Upper lobe of right lung (tissue), 1 donor: ENCODE measurements at regions not wholly inside any gene's neighbourhood (a gene's known extent, or its start where the extent isn't known, plus 50 kb on each side); places are given as distances from the start of the nearest gene placed in this dataset.

Experiments
- ATAC-seq: fragments of 200-7000 bp; cut with Tn5 transposase; one replicate; pipeline ENCODE4 v1.9.1; 2020; ENCODE audit warnings: mild to moderate bottlenecking, moderate library complexity
- DNase-seq: peaks from one replicate; pipeline ENCODE4 v3.0.0-alpha.2; 2020
- H3K27ac ChIP-seq: fragments of 200-600 bp; one replicate; pipeline ENCODE4 v1.8.0; 2022
- H3K27me3 ChIP-seq: fragments of 200-600 bp; one replicate; pipeline ENCODE4 v1.8.0; 2022; ENCODE audit warnings: mild to moderate bottlenecking
- H3K36me3 ChIP-seq: fragments of 200-600 bp; one replicate; pipeline ENCODE4 v1.8.0; 2022
- H3K4me1 ChIP-seq: fragments of 200-600 bp; one replicate; pipeline ENCODE4 v1.8.0; 2022
- H3K4me3 ChIP-seq: fragments of 200-600 bp; one replicate; pipeline ENCODE4 v1.8.0; 2022; ENCODE audit warnings: mild to moderate bottlenecking
- H3K9me3 ChIP-seq: fragments of 200-600 bp; one replicate; pipeline ENCODE4 v1.8.0; 2022
- intact Hi-C: fragments of 100-400 bp; cut with DNase I; formaldehyde crosslinking; loops from one replicate; pipeline ENCODE4 v1.11.0; 2022
- TF ChIP-seq, protein P1 (sequence below): fragments of 200-600 bp; IDR thresholded peaks from one replicate; pipeline ENCODE4 v1.8.0; 2022; ENCODE audit warnings: antibody characterized with exemption
- donor health status: DM: no; HTN: yes; CAD: no; lungs with severe emphysema.

DNA sequence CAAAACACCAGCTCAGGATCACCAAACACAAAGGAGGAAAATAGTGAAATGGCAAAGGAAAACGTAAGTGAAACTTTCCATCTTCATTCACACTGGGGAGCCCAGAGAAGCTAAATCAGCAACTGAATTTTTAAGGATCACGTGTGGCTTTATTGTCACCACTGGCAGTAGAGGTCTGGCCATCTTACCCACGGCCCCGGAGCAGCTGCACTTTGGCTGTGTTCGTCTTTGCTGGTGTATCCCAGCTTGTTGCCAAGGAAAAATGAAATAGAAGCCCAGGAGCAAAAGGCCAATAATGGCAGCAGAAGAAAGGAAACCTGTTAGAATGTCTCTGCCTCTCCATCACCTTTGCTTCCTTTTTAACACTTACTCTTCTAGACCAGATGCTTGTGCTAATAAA, 274.7 kb downstream of the FOXO1 start:
- no peaks in the 10 kb centered on the region for H3K27me3 ChIP-seq
- no peaks in the 10 kb centered on the region for H3K4me1 ChIP-seq
- TF ChIP-seq, protein P1, sequence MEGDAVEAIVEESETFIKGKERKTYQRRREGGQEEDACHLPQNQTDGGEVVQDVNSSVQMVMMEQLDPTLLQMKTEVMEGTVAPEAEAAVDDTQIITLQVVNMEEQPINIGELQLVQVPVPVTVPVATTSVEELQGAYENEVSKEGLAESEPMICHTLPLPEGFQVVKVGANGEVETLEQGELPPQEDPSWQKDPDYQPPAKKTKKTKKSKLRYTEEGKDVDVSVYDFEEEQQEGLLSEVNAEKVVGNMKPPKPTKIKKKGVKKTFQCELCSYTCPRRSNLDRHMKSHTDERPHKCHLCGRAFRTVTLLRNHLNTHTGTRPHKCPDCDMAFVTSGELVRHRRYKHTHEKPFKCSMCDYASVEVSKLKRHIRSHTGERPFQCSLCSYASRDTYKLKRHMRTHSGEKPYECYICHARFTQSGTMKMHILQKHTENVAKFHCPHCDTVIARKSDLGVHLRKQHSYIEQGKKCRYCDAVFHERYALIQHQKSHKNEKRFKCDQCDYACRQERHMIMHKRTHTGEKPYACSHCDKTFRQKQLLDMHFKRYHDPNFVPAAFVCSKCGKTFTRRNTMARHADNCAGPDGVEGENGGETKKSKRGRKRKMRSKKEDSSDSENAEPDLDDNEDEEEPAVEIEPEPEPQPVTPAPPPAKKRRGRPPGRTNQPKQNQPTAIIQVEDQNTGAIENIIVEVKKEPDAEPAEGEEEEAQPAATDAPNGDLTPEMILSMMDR, result no peak
- H3K36me3 ChIP-seq, result no peaks in the 10 kb centered on the region
- no peak overlapping the region for H3K27ac ChIP-seq
- intact Hi-C loops, result no loop called here
- no peak overlapping the region for H3K4me3 ChIP-seq
- H3K9me3 ChIP-seq, result no peaks in the 10 kb centered on the region
- ATAC-seq, result no peak
- no peak for DNase-seq

DNA sequence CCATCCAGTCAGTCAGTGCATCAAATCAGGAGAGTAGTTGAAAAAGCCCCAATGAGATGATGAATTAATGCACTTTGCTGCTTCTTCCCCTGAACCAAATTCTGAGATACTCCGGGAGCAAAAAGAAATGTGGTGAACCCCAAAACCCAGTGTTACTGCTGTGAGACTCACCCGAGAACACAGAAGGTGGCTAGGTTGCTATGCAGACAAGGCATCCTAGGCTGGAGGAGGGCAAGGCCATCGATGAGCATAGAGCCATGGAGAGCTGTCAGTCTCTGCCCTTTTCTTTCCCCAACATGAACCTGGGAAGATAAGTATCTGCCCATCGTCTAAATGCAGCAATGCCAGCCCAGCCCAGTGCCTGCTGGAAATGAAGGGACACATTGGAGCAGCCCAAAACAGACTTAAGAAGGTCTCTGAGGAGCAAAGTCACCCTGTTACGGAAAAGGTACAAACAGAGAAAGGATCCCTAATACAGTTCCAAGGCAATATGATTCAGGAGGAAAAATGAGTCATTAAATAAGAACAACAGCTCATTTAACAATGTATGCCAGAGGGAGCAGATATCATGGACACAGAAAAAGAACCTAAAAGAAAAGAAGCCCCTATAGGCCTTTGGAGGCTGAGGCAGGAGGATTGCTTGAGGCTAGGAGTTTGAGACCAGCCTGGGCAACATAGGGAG, 272.0 kb downstream of the FOXO1 start:
- Histone ChIP-seq H3K4me3 (no peak overlapping the region), H3K27me3 (no peaks in the 10 kb centered on the region), H3K36me3 (no peaks in the 10 kb centered on the region), H3K27ac (no peak overlapping the region), H3K4me1 (no peaks in the 10 kb centered on the region), H3K9me3 (no peaks in the 10 kb centered on the region)
- DNase-seq (no peak), ATAC-seq (peak; percentile 25)
- TF ChIP-seq, protein P1, result no peak
- intact Hi-C loops, result no loop called here

DNA sequence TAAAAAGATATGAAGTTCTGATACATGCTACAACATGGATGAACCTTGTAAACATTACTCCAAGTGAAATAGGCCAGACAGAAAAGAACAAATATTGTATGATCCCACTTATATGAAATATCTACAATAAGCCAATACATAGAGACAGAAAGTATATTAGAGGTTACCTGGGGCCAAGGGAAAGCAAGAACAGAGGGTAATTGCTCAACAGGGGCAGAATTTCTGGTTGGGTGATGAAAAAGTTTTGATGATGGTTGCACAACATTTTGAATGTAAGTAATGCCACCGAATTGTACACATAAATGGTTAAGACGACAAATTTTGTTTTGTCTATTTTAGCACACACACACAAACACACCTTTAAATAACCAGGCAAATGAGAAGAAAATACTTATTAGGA, 268.4 kb downstream of the FOXO1 start:
- DNase-seq (no peak), ATAC-seq (no peak)
- intact Hi-C loops, result no loop called here
- no peak overlapping the region for H3K27ac ChIP-seq
- peaks cover 17% of the 10 kb centered on the region for H3K4me1 ChIP-seq
- TF ChIP-seq, protein P1, result no peak
- H3K4me3 ChIP-seq, result no peak overlapping the region
- H3K27me3 ChIP-seq, result no peaks in the 10 kb centered on the region
- H3K36me3 ChIP-seq, result no peaks in the 10 kb centered on the region
- no peaks in the 10 kb centered on the region for H3K9me3 ChIP-seq

DNA sequence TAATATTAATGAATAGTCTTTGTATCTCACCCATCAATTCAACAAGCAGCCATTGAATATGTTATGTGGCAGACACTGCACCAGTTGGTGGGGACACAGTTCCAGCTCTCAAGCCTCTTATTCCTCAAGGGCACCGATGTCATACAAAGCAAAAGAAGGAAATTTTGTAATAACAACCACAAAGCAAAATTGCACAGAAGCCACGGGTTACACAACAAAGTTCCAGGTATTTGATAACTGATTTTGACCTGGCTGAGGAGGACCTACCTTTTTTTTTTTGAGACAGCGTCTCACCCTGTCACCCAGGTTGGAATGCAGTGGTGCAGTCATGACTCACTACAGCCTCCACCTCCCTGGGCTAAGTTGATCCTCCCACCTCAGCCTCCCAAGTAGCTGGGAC, 266.7 kb downstream of the FOXO1 start:
- H3K27me3 ChIP-seq, result no peaks in the 10 kb centered on the region
- TF ChIP-seq, protein P1, result no peak
- H3K36me3 ChIP-seq, result no peaks in the 10 kb centered on the region
- peak; percentile 12 for ATAC-seq
- no peak overlapping the region for H3K4me3 ChIP-seq
- DNase-seq, result no peak
- intact Hi-C loops, result no loop called here
- H3K4me1 ChIP-seq, result peaks cover 24% of the 10 kb centered on the region
- H3K9me3 ChIP-seq, result no peaks in the 10 kb centered on the region
- H3K27ac ChIP-seq, result no peak overlapping the region

DNA sequence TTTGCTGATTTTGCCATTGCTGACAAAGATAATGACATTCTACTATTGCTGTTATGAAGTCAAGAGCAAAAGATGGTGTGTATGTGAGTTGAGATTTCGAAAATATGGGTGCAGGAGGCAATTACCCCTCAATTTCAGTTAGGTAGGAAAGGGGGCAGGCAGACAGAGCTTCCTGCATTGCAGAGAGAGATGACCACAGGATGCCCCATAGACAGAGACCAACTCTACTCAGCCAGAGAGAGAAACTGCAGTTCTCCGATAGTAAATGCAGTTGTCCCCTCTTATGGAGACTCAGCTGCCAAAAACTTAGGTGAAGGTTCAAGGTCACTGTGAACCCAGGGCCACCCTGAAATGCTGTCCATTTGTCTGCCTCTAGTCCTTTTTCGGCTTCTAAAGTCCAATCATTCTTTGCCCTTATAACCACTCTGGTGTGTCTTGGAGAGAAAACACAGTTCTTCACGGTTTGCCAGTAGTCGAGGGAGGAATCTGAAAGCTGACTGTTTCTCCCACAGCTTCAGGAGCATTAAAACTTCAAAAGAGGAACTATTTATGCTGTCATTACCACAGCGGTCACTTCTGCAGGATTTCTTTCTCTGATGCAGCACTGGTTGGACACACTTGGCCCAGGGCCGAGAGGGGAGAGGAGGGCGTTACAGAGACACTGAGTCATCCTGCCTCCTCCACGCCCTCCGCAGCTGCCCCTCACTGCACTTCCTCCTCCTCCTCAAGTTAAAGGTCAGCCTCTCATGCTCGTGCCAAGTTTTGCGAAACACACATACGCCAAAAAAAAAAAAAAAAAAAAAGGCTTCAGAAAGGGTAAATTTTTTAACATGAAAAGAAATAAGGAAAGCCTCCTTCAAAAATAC, 264.3 kb downstream of the FOXO1 start:
- H3K4me3 ChIP-seq, result no peak overlapping the region

More for the DNA sequence above, 264.3 kb downstream of the FOXO1 start:
- intact Hi-C loops, result no loop called here
- H3K27ac ChIP-seq, result peak overlapping the region; percentile 67
- H3K36me3 ChIP-seq, result no peaks in the 10 kb centered on the region
- H3K27me3 ChIP-seq, result no peaks in the 10 kb centered on the region
- DNase-seq (peak; percentile 95), ATAC-seq (peak; percentile 98)
- TF ChIP-seq, protein P1, result no peak
- no peaks in the 10 kb centered on the region for H3K9me3 ChIP-seq
- peaks cover 27% of the 10 kb centered on the region for H3K4me1 ChIP-seq
